Thyroid gland (tissue), 4 donors: ENCODE measurements at regions not wholly inside any gene's neighbourhood (a gene's known extent, or its start where the extent isn't known, plus 50 kb on each side); places are given as distances from the start of the nearest gene placed in this dataset.
"Not testable (repeated sequence)": the region's sequence is repeated elsewhere in the genome, so short reads cannot be mapped to it uniquely, and the experiment has no call there.

Source experiments
- DNase-seq, 2 donors: peaks; one replicate each; pipeline ENCODE4 v3.0.0-alpha.2; 2019
- H3K27ac ChIP-seq, 3 donors: fragments of 200-600 bp; sonication (generic); 1 replicate in 2 of 3; 2 replicates in 1 of 3; pipeline ENCODE4 v1.5.1; 2016 to 2019; ENCODE audit warnings: mild to moderate bottlenecking in 1 of 3, moderate library complexity in 1 of 3
- H3K27me3 ChIP-seq: fragments of 200-600 bp; sonication (generic); one replicate; pipeline ENCODE4 v1.5.1; 2019
- H3K36me3 ChIP-seq, 2 donors: fragments of 200-600 bp; sonication (generic); one replicate each; pipeline ENCODE4 v1.5.1; 2016 to 2019
- H3K4me1 ChIP-seq, 2 donors: fragments of 200-600 bp; sonication (generic); one replicate each; pipeline ENCODE4 v1.5.1; 2017 to 2019
- H3K4me3 ChIP-seq, 3 donors: fragments of 200-600 bp; sonication (generic); replicated peaks in 1 of 3; 1 replicate in 2 of 3; 2 replicates in 1 of 3; pipeline ENCODE4 v1.5.1; 2016; ENCODE audit warnings: mild to moderate bottlenecking in 1 of 3
- H3K9me3 ChIP-seq: fragments of 200-600 bp; sonication (generic); one replicate; pipeline ENCODE4 v1.5.1; 2017
- POLR2A ChIP-seq, 2 donors: fragments of 450-650 bp; IDR thresholded peaks; one replicate each; pipeline ENCODE4 v1.6.1; 2017; ENCODE audit warnings: antibody characterized with exemption in 2 of 2, mild to moderate bottlenecking in 2 of 2, moderate library complexity in 1 of 2
- WGBS, 2 donors: methylation state at CpG; one replicate each; pipeline ENCODE4 v1.1.5; 2017; 5-methylcytosine and 5-hydroxymethylcytosine counted together
- intact Hi-C: fragments of 100-400 bp; cut with DNase I; formaldehyde crosslinking; loops from one replicate; pipeline ENCODE4 v1.15.1; 2023
- TF ChIP-seq, protein P1 (sequence below), 6 experiments: fragments of 200-600 bp in 3 of 6; fragments of 450-650 bp in 3 of 6; sonication (generic) in 3 of 6; IDR thresholded peaks; one replicate each; pipeline ENCODE4 v1.5.1; 2016 to 2019; ENCODE audit warnings: antibody characterized with exemption in 6 of 6, mild to moderate bottlenecking in 2 of 6, inconsistent platforms in 1 of 6, moderate library complexity in 1 of 6

DNA sequence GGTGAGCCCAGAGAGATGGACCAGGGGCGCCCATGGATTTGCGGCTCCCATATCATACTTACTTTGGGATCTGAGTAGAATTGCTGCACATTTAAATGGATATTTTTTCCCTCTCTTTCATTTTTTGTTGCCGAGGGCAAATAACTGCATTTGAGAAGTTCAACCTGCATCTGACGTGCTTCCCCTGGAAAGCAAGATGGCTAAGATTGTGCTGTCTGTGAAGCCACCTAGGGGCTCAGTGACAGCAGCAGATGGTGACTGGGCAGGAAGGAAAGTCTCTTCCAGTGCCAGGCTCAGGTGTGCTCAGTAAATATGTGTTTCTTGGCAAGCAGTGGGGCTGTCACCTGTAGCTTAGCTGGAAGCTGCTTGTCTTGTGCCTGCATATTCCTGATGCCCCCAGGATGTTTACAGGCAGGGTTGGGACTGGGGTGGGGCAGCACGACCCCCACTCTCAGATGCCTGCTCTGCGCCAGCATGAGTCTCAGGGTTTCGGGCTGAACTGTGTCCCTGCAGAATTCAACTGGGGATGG, 59.8 kb upstream of the ETV3 start:
- 90 to 91% methylated on average over 7 of the region's 7 CpGs for WGBS, 2 donors

DNA sequence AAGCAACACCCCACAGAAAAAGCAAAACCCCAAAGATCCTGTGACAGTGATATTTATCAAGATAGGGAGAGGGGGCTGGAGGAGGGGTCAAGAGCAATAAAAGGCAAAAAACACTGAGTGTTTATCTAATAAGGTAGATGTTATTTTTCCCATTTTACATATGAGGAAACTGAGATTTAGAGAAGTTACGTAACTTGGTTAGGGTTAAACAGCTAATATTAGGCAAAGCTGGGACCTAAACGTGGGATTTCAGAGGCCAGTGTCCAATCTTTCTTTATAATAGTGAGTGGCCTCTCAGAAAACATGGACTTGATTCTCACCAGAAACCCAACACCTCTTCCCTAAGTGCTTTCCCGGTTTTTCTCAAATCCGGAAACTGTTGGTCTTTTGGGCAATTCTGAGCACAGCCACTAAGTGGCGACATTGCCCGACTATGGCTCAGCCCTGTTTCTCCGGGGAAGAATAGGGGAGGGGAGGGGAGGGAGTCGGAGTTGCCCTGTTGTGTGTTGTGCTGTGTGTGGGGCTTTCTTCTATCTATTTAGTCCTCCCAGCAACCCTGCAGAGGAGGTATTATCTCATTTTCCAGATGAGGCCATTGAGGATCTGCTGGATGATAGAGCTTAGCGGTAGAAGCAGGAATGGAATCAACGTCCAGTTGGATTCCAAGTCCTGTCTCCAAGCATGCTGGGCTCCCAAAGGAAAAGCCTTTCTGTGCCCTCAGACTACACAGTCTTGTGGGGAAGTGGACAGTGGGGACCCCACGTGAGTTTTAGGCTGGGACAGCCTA, 58.7 kb upstream of the ETV3 start:
- not testable (repeated sequence) for H3K27ac ChIP-seq

More for the DNA sequence above, 59.8 kb upstream of the ETV3 start:
- Histone ChIP-seq H3K27ac (no peak overlapping the region), H3K27me3 (no peaks in the 10 kb centered on the region), H3K36me3 (no peaks in the 10 kb centered on the region), H3K4me1 (no peaks in the 10 kb centered on the region), H3K4me3 (no peak overlapping the region), H3K9me3 (no peaks in the 10 kb centered on the region)
- no peak for DNase-seq
- intact Hi-C loops, result loop anchor here (10.0 kb wide), 1 partner anchor 167 kb away; no protein-coding TSS in a partner anchor
- no peak for TF ChIP-seq POLR2A (IDR thresholded peaks at IDR 0.05)
- TF ChIP-seq, protein P1, sequence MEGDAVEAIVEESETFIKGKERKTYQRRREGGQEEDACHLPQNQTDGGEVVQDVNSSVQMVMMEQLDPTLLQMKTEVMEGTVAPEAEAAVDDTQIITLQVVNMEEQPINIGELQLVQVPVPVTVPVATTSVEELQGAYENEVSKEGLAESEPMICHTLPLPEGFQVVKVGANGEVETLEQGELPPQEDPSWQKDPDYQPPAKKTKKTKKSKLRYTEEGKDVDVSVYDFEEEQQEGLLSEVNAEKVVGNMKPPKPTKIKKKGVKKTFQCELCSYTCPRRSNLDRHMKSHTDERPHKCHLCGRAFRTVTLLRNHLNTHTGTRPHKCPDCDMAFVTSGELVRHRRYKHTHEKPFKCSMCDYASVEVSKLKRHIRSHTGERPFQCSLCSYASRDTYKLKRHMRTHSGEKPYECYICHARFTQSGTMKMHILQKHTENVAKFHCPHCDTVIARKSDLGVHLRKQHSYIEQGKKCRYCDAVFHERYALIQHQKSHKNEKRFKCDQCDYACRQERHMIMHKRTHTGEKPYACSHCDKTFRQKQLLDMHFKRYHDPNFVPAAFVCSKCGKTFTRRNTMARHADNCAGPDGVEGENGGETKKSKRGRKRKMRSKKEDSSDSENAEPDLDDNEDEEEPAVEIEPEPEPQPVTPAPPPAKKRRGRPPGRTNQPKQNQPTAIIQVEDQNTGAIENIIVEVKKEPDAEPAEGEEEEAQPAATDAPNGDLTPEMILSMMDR (IDR thresholded peaks at IDR 0.05), result no peak

GRCh38 chr1:157196245-157196543, 58.0 kb upstream of the ETV3 start:
- no peaks in the 10 kb centered on the region for H3K9me3 ChIP-seq
- intact Hi-C loops, result loop anchor here (10.0 kb wide), 1 partner anchor 169 kb away; no protein-coding TSS in a partner anchor
- H3K27ac ChIP-seq, result no peak overlapping the region
- no peaks in the 10 kb centered on the region for H3K27me3 ChIP-seq
- no peaks in the 10 kb centered on the region for H3K36me3 ChIP-seq
- H3K4me1 ChIP-seq, result no peaks in the 10 kb centered on the region
- H3K4me3 ChIP-seq, result no peak overlapping the region
- WGBS, 2 donors, result 86 to 100% methylated on average over 2 of the region's 2 CpGs
- no peak for DNase-seq
- no peak for TF ChIP-seq POLR2A (IDR thresholded peaks at IDR 0.05)
- TF ChIP-seq, protein P1 (IDR thresholded peaks at IDR 0.05), result no peak

More for the DNA sequence above, 58.7 kb upstream of the ETV3 start:
- not testable (repeated sequence) for H3K27me3 ChIP-seq, H3K4me1 ChIP-seq, H3K4me3 ChIP-seq, H3K9me3 ChIP-seq, H3K36me3 ChIP-seq, DNase-seq
- TF ChIP-seq, protein P1 (IDR thresholded peaks at IDR 0.05), result peak in 4 of 6 experiments; percentile 40 to 69 (median 52)
- WGBS, 2 donors, result 17 to 19% methylated on average over 6 to 7 of the region's 11 CpGs
- intact Hi-C loops, result loop anchor here (10.0 kb wide), 1 partner anchor 168 kb away; no protein-coding TSS in a partner anchor

- Histone ChIP-seq H3K4me3 (no peak overlapping the region), H3K27me3 (no peaks in the 10 kb centered on the region), H3K9me3 (no peaks in the 10 kb centered on the region), H3K36me3 (no peaks in the 10 kb centered on the region), H3K4me1 (no peaks in the 10 kb centered on the region), H3K27ac (no peak overlapping the region)
- intact Hi-C loops, result loop anchor here (10.0 kb wide), 1 partner anchor 169 kb away; no protein-coding TSS in a partner anchor
- DNase-seq, result no peak
- no peak for TF ChIP-seq POLR2A (IDR thresholded peaks at IDR 0.05)
- TF ChIP-seq, protein P1 (IDR thresholded peaks at IDR 0.05), result no peak
- WGBS, 2 donors, result 100% methylated on average over 1 to 2 of the region's 13 CpGs
These were observed 57.5 kb upstream of the ETV3 start for GRCh38 chr1:157195521-157196244.
